Esophagus (tissue), 2 donors: ENCODE measurements at regions not wholly inside any gene's neighbourhood (a gene's known extent, or its start where the extent isn't known, plus 50 kb on each side); places are given as distances from the start of the nearest gene placed in this dataset.
"Not testable (repeated sequence)": the region's sequence is repeated elsewhere in the genome, so short reads cannot be mapped to it uniquely, and the experiment has no call there.

Experiments used
- H3K27ac ChIP-seq, 2 donors: one replicate each; pipeline ENCODE4 v1.5.1; 2013; ENCODE audit warnings: low read depth in 2 of 2, mild to moderate bottlenecking in 2 of 2, inconsistent platforms in 1 of 2, low read length in 1 of 2, moderate library complexity in 1 of 2
- H3K27me3 ChIP-seq, 2 donors: one replicate each; pipeline ENCODE4 v1.6.1; 2013; ENCODE audit warnings: low read length in 2 of 2, control low read depth in 1 of 2, mild to moderate bottlenecking in 1 of 2; ENCODE audit not compliant: insufficient read depth in 2 of 2, control insufficient read depth in 1 of 2
- H3K36me3 ChIP-seq, 2 donors: one replicate each; pipeline ENCODE4 v1.6.1; 2013; ENCODE audit warnings: low read length in 1 of 2; ENCODE audit not compliant: control insufficient read depth in 2 of 2, insufficient read depth in 2 of 2
- H3K4me1 ChIP-seq, 2 donors: one replicate each; pipeline ENCODE4 v1.6.1; 2013; ENCODE audit warnings: low read length in 1 of 2; ENCODE audit not compliant: control insufficient read depth in 2 of 2, insufficient read depth in 2 of 2
- H3K4me3 ChIP-seq, 2 donors: one replicate each; pipeline ENCODE4 v1.5.1; 2013; ENCODE audit warnings: low read length in 2 of 2, mild to moderate bottlenecking in 2 of 2, low read depth in 1 of 2, moderate library complexity in 1 of 2
- H3K9me3 ChIP-seq, 2 donors: one replicate each; pipeline ENCODE4 v1.6.1; 2013; ENCODE audit warnings: mild to moderate bottlenecking in 2 of 2, low read depth in 1 of 2, low read length in 1 of 2, moderate library complexity in 1 of 2; ENCODE audit not compliant: control insufficient read depth in 2 of 2, insufficient read depth in 1 of 2
- WGBS, 2 donors: extraction: QIAGEN DNeasy Blood & Tissue Kit; methylation state at CpG; one replicate each; pipeline ENCODE4 v1.1.7; 2013; 5-methylcytosine and 5-hydroxymethylcytosine counted together
- donor health status: healthy with polysubstance abuse.
- donor health status: Bipolar disorder and iron deficiency.

GRCh38 chr16:60091071-60091470 lies 1357.0 kb upstream of the GOT2 start:
- Histone ChIP-seq H3K27me3 (no peaks in the 10 kb centered on the region), H3K9me3 (peaks cover 0 to under 1% of the 10 kb centered on the region in 2 donors)

GRCh38 chr16:60087530-60087929 lies 1353.4 kb upstream of the GOT2 start:
- Histone ChIP-seq H3K27me3 (no peaks in the 10 kb centered on the region), H3K4me3 (no peak overlapping the region), H3K27ac (no peak overlapping the region), H3K4me1 (no peaks in the 10 kb centered on the region), H3K36me3 (no peaks in the 10 kb centered on the region), H3K9me3 (peaks cover 2 to 3% of the 10 kb centered on the region in 2 donors)

More at GRCh38 chr16:60091071-60091470, 1357.0 kb upstream of the GOT2 start:
- Histone ChIP-seq H3K4me1 (no peaks in the 10 kb centered on the region), H3K36me3 (no peaks in the 10 kb centered on the region), H3K4me3 (no peak overlapping the region), H3K27ac (no peak overlapping the region)

GRCh38 chr16:60078819-60079218 lies 1344.7 kb upstream of the GOT2 start:
- H3K9me3 ChIP-seq, H3K4me1 ChIP-seq, H3K27me3 ChIP-seq, H3K36me3 ChIP-seq, H3K4me3 ChIP-seq, H3K27ac ChIP-seq: not testable (repeated sequence)
- 92 to 97% methylated on average over 8 of the region's 10 CpGs for WGBS, 2 donors

GRCh38 chr16:60077861-60078260 lies 1343.7 kb upstream of the GOT2 start:
- H3K36me3 ChIP-seq, result no peaks in the 10 kb centered on the region
- H3K4me1 ChIP-seq, result no peaks in the 10 kb centered on the region
- WGBS, 2 donors, result 76 to 79% methylated on average over 3 of the region's 3 CpGs
- H3K27ac ChIP-seq, result no peak overlapping the region
- H3K4me3 ChIP-seq, result no peak overlapping the region
- no peaks in the 10 kb centered on the region for H3K27me3 ChIP-seq
- H3K9me3 ChIP-seq, result no peaks in the 10 kb centered on the region

GRCh38 chr16:60074378-60074777 lies 1340.3 kb upstream of the GOT2 start:
- Histone ChIP-seq H3K4me1 (no peaks in the 10 kb centered on the region), H3K36me3 (no peaks in the 10 kb centered on the region), H3K27ac (no peak overlapping the region), H3K4me3 (no peak overlapping the region), H3K27me3 (no peaks in the 10 kb centered on the region), H3K9me3 (no peaks in the 10 kb centered on the region)
- 55 to 58% methylated on average over 4 of the region's 4 CpGs for WGBS, 2 donors

- H3K27me3 ChIP-seq, result no peaks in the 10 kb centered on the region
- no peak overlapping the region for H3K4me3 ChIP-seq
- no peaks in the 10 kb centered on the region for H3K36me3 ChIP-seq
- no peaks in the 10 kb centered on the region for H3K9me3 ChIP-seq
- no peak overlapping the region for H3K27ac ChIP-seq
- H3K4me1 ChIP-seq, result no peaks in the 10 kb centered on the region
- 63 to 77% methylated on average over 4 of the region's 4 CpGs for WGBS, 2 donors
Observed at GRCh38 chr16:60073376-60073775, 1339.3 kb upstream of the GOT2 start.

GRCh38 chr16:60064026-60064425 lies 1329.9 kb upstream of the GOT2 start:
- H3K4me1 ChIP-seq, result no peaks in the 10 kb centered on the region
- H3K36me3 ChIP-seq, result no peaks in the 10 kb centered on the region
- H3K9me3 ChIP-seq, result no peaks in the 10 kb centered on the region
- no peak overlapping the region for H3K4me3 ChIP-seq
- H3K27me3 ChIP-seq, result no peaks in the 10 kb centered on the region
- no peak overlapping the region for H3K27ac ChIP-seq

- H3K4me3 ChIP-seq, result no peak overlapping the region
- no peak overlapping the region for H3K27ac ChIP-seq
- H3K27me3 ChIP-seq, result no peaks in the 10 kb centered on the region
- no peaks in the 10 kb centered on the region for H3K9me3 ChIP-seq
- H3K36me3 ChIP-seq, result no peaks in the 10 kb centered on the region
- no peaks in the 10 kb centered on the region for H3K4me1 ChIP-seq
Observed at GRCh38 chr16:60061396-60061795, 1327.3 kb upstream of the GOT2 start.

- Histone ChIP-seq H3K27ac (no peak overlapping the region), H3K27me3 (no peaks in the 10 kb centered on the region), H3K9me3 (no peaks in the 10 kb centered on the region), H3K4me1 (no peaks in the 10 kb centered on the region), H3K36me3 (no peaks in the 10 kb centered on the region), H3K4me3 (no peak overlapping the region)
- 13 to 24% methylated on average over 2 of the region's 2 CpGs for WGBS, 2 donors
Observed at GRCh38 chr16:60060731-60061130, 1326.6 kb upstream of the GOT2 start.

- H3K36me3 ChIP-seq, result no peaks in the 10 kb centered on the region
- no peaks in the 10 kb centered on the region for H3K4me1 ChIP-seq
- H3K9me3 ChIP-seq, result no peaks in the 10 kb centered on the region
- H3K4me3 ChIP-seq, result no peak overlapping the region
- no peaks in the 10 kb centered on the region for H3K27me3 ChIP-seq
- H3K27ac ChIP-seq, result no peak overlapping the region
- WGBS, 2 donors, result 55 to 58% methylated on average over 1 of the region's 1 CpG
Observed at GRCh38 chr16:60059141-60059540, 1325.0 kb upstream of the GOT2 start.
